Fibroblast of lung (primary cell): ENCODE measurements at regions not wholly inside any gene's neighbourhood (a gene's known extent, or its start where the extent isn't known, plus 50 kb on each side); places are given as distances from the start of the nearest gene placed in this dataset.

Experiments
- EZH2 ChIP-seq: IDR thresholded peaks from 2 replicates; pipeline ENCODE4 v1.5.1; 2012; ENCODE audit warnings: low read length, control low read depth, mild to moderate bottlenecking; ENCODE audit errors: missing control alignments
- TF ChIP-seq, protein P1 (sequence below), 2 donors: IDR thresholded peaks in 1 of 2; conservative IDR thresholded peaks in 1 of 2; 1 replicate in 1 of 2; 2 replicates in 1 of 2; pipeline ENCODE4 v1.5.1; 2011 to 2012; ENCODE audit warnings: low read length in 2 of 2, control low read depth in 1 of 2, inconsistent platforms in 1 of 2, low read depth in 1 of 2, mild to moderate bottlenecking in 1 of 2

DNA sequence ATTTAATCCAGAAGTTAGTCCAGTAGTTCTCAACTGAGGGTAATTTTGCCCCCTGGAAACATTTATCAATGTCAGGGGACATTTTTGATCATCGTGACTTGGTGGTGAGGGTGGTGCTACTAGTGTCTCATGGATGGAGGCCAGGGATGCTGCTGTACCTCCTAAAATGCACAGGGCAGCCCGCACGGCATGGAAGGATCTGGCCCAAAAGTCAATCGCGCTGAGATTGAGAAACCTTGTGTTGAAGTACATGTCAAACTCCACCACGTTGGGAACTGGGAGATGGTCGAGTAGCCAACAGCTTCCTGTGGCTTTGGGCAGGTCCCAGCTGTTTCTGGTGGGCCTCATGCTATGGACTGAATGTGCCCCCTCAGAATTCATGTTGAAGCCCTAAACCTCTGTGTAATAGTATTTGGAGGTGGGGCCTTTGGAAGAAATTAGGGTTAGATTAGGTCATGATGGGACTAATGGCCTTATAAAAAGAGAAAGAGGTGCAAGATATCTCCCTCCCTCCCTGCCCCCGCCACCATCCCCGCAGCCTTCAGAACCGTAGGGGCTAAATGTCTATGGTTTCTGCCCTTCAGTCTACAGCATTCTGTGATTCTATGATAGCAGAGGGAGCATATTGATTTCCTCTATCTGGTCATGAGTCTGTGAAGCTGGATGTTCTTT lies 259.7 kb downstream of the MYCN start:
- no peak for TF ChIP-seq EZH2
- TF ChIP-seq, protein P1, sequence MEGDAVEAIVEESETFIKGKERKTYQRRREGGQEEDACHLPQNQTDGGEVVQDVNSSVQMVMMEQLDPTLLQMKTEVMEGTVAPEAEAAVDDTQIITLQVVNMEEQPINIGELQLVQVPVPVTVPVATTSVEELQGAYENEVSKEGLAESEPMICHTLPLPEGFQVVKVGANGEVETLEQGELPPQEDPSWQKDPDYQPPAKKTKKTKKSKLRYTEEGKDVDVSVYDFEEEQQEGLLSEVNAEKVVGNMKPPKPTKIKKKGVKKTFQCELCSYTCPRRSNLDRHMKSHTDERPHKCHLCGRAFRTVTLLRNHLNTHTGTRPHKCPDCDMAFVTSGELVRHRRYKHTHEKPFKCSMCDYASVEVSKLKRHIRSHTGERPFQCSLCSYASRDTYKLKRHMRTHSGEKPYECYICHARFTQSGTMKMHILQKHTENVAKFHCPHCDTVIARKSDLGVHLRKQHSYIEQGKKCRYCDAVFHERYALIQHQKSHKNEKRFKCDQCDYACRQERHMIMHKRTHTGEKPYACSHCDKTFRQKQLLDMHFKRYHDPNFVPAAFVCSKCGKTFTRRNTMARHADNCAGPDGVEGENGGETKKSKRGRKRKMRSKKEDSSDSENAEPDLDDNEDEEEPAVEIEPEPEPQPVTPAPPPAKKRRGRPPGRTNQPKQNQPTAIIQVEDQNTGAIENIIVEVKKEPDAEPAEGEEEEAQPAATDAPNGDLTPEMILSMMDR (conservative IDR thresholded peaks at IDR 0.05 in 1 of 2, IDR thresholded peaks at IDR 0.05 in 1 of 2; ENCODE audit: low read depth in 1 of 2, low read length in 2 of 2), result no peak
